Astrocyte (in vitro differentiated cells and primary cell): ENCODE measurements at regions not wholly inside any gene's neighbourhood (a gene's known extent, or its start where the extent isn't known, plus 50 kb on each side); places are given as distances from the start of the nearest gene placed in this dataset.

Experiments
- DNase-seq: peaks from one replicate; pipeline ENCODE4 v3.0.0-alpha.2; 2010; ENCODE audit warnings: low read depth
- FAIRE-seq: peaks from 2 replicates; lab custom pipeline; 2011; peaks lifted over from hg19 to GRCh38; lab: Jason Lieb, UNC
- H2AFZ ChIP-seq: 2 replicates; pipeline ENCODE4 v1.6.0; 2012; ENCODE audit warnings: low read depth, low read length, inconsistent platforms
- H3K27ac ChIP-seq: 2 replicates; pipeline ENCODE4 v1.5.1; 2011; ENCODE audit warnings: low read depth, low read length, inconsistent platforms
- H3K27me3 ChIP-seq: 2 replicates; pipeline ENCODE4 v1.6.0; 2011; ENCODE audit warnings: low read length, inconsistent platforms; ENCODE audit not compliant: insufficient read depth
- H3K36me3 ChIP-seq: 2 replicates; pipeline ENCODE4 v1.5.1; 2011; ENCODE audit warnings: low read length, inconsistent platforms; ENCODE audit not compliant: insufficient read depth
- H3K4me1 ChIP-seq: 2 replicates; pipeline ENCODE4 v1.5.1; 2011; ENCODE audit warnings: low read length, inconsistent platforms; ENCODE audit not compliant: insufficient read depth
- H3K4me2 ChIP-seq: 2 replicates; pipeline ENCODE4 v1.6.0; 2012; ENCODE audit warnings: low read length, inconsistent platforms
- H3K4me3 ChIP-seq: 2 replicates; pipeline ENCODE4 v1.5.1; 2011; ENCODE audit warnings: low read depth, mild to moderate bottlenecking, low read length, inconsistent platforms; ENCODE audit not compliant: insufficient read depth
- H3K79me2 ChIP-seq: 2 replicates; pipeline ENCODE4 v1.6.0; 2012; ENCODE audit warnings: mild to moderate bottlenecking, low read length, inconsistent platforms; ENCODE audit not compliant: insufficient read depth
- H3K9ac ChIP-seq: 2 replicates; pipeline ENCODE4 v1.6.0; 2012; ENCODE audit warnings: mild to moderate bottlenecking, low read length, inconsistent platforms
- H3K9me3 ChIP-seq: 2 replicates; pipeline ENCODE4 v1.5.1; 2012; ENCODE audit warnings: low read depth, mild to moderate bottlenecking, low read length, inconsistent platforms; ENCODE audit not compliant: insufficient read depth
- H4K20me1 ChIP-seq: 2 replicates; pipeline ENCODE4 v1.6.0; 2012; ENCODE audit warnings: low read length, inconsistent platforms; ENCODE audit not compliant: insufficient read depth
- H3K27ac Mint-ChIP-seq: one replicate; pipeline ENCODE4 v1.8.0; 2021; ENCODE audit warnings: mild to moderate bottlenecking, mixed read lengths; ENCODE audit not compliant: unreplicated experiment
- H3K27me3 Mint-ChIP-seq: one replicate; pipeline ENCODE4 v1.8.0; 2021; ENCODE audit warnings: low read depth, mixed read lengths; ENCODE audit not compliant: unreplicated experiment
- H3K36me3 Mint-ChIP-seq: one replicate; pipeline ENCODE4 v1.8.0; 2021; ENCODE audit warnings: low read depth, mixed read lengths; ENCODE audit not compliant: unreplicated experiment
- H3K4me1 Mint-ChIP-seq: one replicate; pipeline ENCODE4 v1.8.0; 2021; ENCODE audit warnings: low read depth, mixed read lengths; ENCODE audit not compliant: unreplicated experiment
- H3K4me3 Mint-ChIP-seq: one replicate; pipeline ENCODE4 v1.8.0; 2021; ENCODE audit warnings: mild to moderate bottlenecking, moderate library complexity, mixed read lengths; ENCODE audit not compliant: unreplicated experiment
- H3K9me3 Mint-ChIP-seq: one replicate; pipeline ENCODE4 v1.8.0; 2021; ENCODE audit warnings: mild to moderate bottlenecking, mixed read lengths; ENCODE audit not compliant: unreplicated experiment
- EZH2 ChIP-seq: IDR thresholded peaks from 2 replicates; pipeline ENCODE4 v1.6.1; 2012; ENCODE audit warnings: mild to moderate bottlenecking, low read length, inconsistent platforms; ENCODE audit not compliant: insufficient read depth
- TF ChIP-seq, protein P1 (sequence below): IDR thresholded peaks from 2 replicates; pipeline ENCODE4 v1.5.1; 2011; ENCODE audit warnings: low read depth, mild to moderate bottlenecking, inconsistent platforms, low read length, moderate library complexity; ENCODE audit not compliant: insufficient read depth

DNA sequence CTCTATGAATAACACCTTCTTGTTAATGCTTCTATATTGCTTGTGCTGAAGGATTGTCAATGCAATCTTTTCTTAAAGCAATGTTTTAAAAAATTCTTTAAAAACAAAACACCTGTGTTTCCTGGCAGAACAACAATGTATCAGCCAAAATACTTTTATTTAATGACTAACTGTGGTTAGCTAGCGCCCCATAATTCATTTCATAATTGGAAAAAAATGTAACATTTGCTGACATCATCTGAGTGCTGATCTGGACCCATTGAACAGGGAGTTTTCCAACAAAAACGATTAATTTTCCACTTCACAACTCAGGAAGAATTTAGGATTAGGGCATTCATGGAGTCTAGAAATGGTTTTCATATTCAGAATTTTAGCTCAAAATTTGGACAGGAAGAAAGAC lies 137.6 kb upstream of the CDK6 start:
- no peaks in the 10 kb centered on the region for H3K36me3 ChIP-seq
- Mint-ChIP-seq H3K9me3 (peaks cover 29% of the 10 kb centered on the region), H3K4me1 (peaks cover 2% of the 10 kb centered on the region), H3K27ac (no peak overlapping the region), H3K36me3 (peaks cover 2% of the 10 kb centered on the region), H3K27me3 (peaks cover 2% of the 10 kb centered on the region), H3K4me3 (no peak overlapping the region)
- peaks cover 9% of the 10 kb centered on the region for H3K9me3 ChIP-seq
- H3K27ac ChIP-seq: peak overlapping the region; percentile 67
- no peak overlapping the region for H3K4me3 ChIP-seq
- no peaks in the 10 kb centered on the region for H3K27me3 ChIP-seq
- H3K9ac ChIP-seq: peak overlapping the region; percentile 40
- TF ChIP-seq, protein P1, sequence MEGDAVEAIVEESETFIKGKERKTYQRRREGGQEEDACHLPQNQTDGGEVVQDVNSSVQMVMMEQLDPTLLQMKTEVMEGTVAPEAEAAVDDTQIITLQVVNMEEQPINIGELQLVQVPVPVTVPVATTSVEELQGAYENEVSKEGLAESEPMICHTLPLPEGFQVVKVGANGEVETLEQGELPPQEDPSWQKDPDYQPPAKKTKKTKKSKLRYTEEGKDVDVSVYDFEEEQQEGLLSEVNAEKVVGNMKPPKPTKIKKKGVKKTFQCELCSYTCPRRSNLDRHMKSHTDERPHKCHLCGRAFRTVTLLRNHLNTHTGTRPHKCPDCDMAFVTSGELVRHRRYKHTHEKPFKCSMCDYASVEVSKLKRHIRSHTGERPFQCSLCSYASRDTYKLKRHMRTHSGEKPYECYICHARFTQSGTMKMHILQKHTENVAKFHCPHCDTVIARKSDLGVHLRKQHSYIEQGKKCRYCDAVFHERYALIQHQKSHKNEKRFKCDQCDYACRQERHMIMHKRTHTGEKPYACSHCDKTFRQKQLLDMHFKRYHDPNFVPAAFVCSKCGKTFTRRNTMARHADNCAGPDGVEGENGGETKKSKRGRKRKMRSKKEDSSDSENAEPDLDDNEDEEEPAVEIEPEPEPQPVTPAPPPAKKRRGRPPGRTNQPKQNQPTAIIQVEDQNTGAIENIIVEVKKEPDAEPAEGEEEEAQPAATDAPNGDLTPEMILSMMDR: no peak
- TF ChIP-seq EZH2: no peak
- no peaks in the 10 kb centered on the region for H3K79me2 ChIP-seq
- FAIRE-seq (peak; percentile 43), DNase-seq (peak; percentile 81)
- H3K4me1 ChIP-seq: peaks cover 11% of the 10 kb centered on the region
- no peak overlapping the region for H2AFZ ChIP-seq
- H4K20me1 ChIP-seq: no peaks in the 10 kb centered on the region
- H3K4me2 ChIP-seq: peak overlapping the region; percentile 58

DNA sequence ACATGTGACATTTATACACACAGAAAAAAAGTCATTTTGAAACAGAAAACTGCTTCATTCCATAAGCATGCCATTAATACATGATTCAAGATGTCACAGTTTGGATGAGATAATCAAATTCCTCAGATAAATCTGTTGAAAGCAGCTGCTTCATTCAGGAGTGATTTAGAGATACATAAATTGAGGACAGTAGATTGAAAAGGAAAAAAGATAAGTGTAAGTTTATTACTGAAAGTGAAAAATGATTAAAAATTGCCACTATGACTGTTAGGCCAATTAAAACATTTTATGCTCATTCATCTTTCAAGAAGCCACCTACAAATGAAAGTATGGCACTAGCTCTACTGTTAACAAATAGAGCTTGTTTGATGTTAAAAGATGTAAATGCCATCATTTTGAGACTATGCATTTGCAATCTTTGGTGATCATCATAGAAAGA lies 136.9 kb upstream of the CDK6 start:
- TF ChIP-seq EZH2: no peak
- TF ChIP-seq, protein P1: no peak
- Histone ChIP-seq H3K27me3 (no peaks in the 10 kb centered on the region), H3K4me1 (peaks cover 11% of the 10 kb centered on the region), H4K20me1 (no peaks in the 10 kb centered on the region), H3K27ac (peak overlapping the region; percentile 67), H3K36me3 (no peaks in the 10 kb centered on the region), H3K4me2 (peak overlapping the region; percentile 58), H3K9ac (peak overlapping the region; percentile 40), H3K4me3 (no peak overlapping the region), H3K79me2 (no peaks in the 10 kb centered on the region), H2AFZ (no peak overlapping the region), H3K9me3 (peaks cover 9% of the 10 kb centered on the region)
- no peak overlapping the region for H3K27ac Mint-ChIP-seq
- peaks cover 25% of the 10 kb centered on the region for H3K9me3 Mint-ChIP-seq
- H3K27me3 Mint-ChIP-seq: peaks cover 2% of the 10 kb centered on the region
- peaks cover 2% of the 10 kb centered on the region for H3K4me1 Mint-ChIP-seq
- FAIRE-seq (peak; percentile 85), DNase-seq (peak; percentile 76)
- H3K36me3 Mint-ChIP-seq: peaks cover 2% of the 10 kb centered on the region
- no peak overlapping the region for H3K4me3 Mint-ChIP-seq

DNA sequence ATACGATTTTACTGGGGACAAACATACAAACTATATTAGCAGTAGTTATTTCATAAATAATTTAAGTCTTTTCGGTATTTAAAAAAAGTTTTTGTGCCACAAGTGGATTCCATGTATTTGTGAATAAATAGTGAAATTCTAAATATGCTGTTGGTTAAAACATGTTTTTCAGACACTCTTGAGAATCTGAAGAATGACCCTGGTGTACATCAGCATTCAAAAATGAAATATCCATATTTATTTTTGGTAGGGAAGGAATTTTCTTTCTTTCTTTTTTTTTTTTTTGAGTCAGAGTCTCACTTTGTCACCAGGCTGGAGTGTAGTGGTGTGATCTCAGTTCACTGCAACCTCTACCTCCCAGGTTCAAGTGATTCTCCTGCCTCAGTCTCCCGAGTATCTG lies 136.1 kb upstream of the CDK6 start:
- peaks cover 2% of the 10 kb centered on the region for H3K27me3 Mint-ChIP-seq
- Histone ChIP-seq H4K20me1 (no peaks in the 10 kb centered on the region), H3K4me1 (peaks cover 11% of the 10 kb centered on the region), H3K36me3 (no peaks in the 10 kb centered on the region), H3K9me3 (peaks cover 8% of the 10 kb centered on the region), H3K9ac (no peak overlapping the region), H3K27me3 (no peaks in the 10 kb centered on the region), H2AFZ (no peak overlapping the region), H3K27ac (no peak overlapping the region), H3K4me2 (no peak overlapping the region), H3K79me2 (no peaks in the 10 kb centered on the region), H3K4me3 (no peak overlapping the region)
- H3K9me3 Mint-ChIP-seq: peaks cover 19% of the 10 kb centered on the region
- peaks cover 2% of the 10 kb centered on the region for H3K4me1 Mint-ChIP-seq
- no peak overlapping the region for H3K27ac Mint-ChIP-seq
- DNase-seq (no peak), FAIRE-seq (no peak)
- peaks cover 2% of the 10 kb centered on the region for H3K36me3 Mint-ChIP-seq
- TF ChIP-seq, protein P1: no peak
- no peak for TF ChIP-seq EZH2
- H3K4me3 Mint-ChIP-seq: no peak overlapping the region
